Left lobe of liver (tissue), 2 donors: ENCODE measurements at regions not wholly inside any gene's neighbourhood (a gene's known extent, or its start where the extent isn't known, plus 50 kb on each side); places are given as distances from the start of the nearest gene placed in this dataset.

Source experiments
- ATAC-seq: fragments of 200-7000 bp; cut with Tn5 transposase; one replicate; pipeline ENCODE4 v1.9.1; 2020; ENCODE audit warnings: mild to moderate bottlenecking, moderate library complexity
- DNase-seq: peaks from one replicate; pipeline ENCODE4 v3.0.0-alpha.2; 2020; ENCODE audit warnings: low spot score
- donor health status: DM: no; HTN: no; CAD: no; lungs with moderate emphysema.
- donor health status: DM: no; HTN: yes; CAD: no.

DNA sequence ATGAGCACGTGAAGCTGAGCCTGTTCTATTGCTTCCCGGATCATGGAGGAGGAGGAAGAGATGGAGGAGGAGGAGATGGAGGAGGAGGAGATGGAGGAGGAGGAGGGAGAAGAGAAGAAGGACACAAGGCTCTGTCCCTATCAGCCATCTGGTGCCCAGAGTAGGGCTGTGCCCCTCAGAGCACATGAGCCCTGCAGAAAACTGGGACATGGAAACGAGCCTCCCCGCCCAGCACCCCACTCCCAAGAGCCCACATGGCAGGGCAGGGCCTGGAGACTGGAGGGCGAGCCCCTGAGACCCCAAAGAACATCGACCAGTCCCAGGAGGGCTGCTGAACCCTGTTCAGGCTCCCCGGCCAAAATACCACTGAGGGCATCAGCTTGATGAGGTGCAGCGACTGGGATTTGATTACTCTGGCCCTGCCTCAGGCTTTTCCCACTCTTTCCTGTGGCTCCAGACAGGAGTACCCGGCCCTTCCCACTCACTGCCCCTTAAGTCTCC, 285.6 kb downstream of the UACA start:
- no peak for DNase-seq
- no peak for ATAC-seq

DNA sequence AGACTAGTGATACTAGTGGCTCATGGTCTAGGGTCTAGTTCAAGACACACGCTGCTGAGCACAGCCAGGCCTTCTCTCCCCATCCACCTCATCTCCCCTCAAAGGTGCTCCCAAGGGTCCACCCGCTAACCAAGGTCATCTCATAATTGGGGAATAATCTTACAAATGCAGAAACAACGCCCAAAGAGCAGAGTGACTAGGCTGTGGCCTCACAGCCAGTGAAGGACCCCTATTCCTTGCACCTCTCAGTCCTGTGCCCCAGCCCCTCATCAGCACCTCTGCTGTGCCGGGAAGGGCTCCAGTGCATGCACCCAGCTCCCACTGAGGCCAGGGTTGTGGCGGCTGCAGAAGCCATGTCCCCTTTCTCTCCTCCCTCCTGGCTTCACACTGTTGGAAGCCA, 286.9 kb downstream of the UACA start:
- DNase-seq = no peak
- ATAC-seq = no peak

DNA sequence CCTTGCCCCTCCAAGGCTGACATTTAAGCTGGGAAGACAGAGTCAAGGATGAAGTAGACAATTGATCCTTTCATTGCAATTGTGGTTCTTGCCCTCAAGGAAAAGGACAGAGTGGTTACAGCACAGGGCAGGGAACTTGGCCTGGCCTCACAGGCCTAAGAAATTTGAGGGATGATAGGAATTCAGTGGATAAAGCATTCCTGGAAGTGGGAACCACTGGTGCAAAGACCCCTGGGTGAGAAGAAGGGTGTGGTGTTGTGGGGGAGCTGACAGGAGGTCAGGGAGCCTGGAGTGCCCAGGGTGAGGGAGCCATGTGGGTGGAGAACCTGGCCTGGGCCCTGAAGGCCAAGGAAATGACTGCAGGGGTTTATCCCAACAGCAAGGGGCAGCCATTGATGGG, 287.4 kb downstream of the UACA start:
- DNase-seq (no peak), ATAC-seq (no peak)

DNA sequence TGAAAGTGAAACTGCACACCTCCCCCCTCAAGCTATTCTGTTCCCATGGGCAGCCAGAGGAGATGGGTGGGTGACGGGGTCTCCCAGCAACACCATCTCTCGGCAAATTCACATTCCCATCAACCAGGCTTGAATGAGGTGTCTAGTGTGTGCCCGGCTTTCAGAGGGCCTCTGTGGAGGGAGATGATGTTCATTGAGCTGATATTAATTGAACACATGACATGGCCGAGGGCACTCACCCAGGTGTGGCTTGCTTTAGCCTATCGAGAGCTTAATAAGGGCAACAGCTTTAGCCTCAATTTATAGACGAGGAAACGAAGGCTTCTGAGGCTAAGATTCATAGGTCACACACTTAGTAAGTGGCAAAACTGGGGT, 288.0 kb downstream of the UACA start:
- ATAC-seq (no peak), DNase-seq (no peak)

DNA sequence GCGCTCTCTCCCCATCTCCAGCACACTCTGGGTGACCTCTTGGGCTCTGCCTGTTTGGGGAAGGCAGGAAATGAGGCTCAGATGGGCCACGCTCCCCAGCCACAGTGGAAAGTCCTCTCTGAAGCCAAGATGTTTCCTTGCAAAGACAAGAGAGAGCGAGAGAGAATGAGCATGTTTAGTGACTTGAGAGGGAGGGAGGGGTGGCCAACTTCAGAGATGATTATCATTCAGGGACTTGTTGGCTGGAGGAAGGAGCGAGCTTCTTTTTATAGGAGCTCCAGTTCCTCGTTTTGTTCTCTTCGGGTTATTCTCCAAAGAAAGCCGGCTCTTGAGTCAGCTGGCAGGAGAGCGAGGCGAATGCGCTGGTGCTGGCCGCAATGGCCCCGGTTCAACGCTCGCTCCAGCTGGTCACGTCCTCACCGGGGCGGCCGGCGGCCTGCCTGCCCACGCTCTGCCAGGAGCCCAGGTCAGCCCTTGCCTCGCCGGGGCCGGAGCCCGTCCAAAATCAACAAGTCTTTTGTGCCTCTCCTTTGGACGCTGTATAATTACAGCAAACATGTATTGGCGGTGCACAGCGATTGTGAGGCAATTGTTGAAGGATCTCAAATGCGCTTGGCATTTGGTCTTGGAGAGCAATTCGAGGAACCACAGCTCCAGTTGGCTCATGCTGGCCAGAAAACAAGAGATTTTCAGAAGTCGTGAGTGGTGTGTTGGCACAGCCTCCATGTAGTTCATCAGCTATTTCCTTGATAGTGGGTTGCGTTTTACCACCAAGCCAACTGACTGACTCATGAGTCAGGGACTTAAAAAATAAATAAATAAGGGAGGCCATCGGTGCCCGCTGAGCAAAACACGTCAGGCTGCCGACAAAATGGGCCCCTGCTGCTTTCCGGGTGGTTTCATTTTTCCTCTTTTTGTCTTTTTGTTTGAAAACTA, 288.6 kb downstream of the UACA start:
- ATAC-seq = peak; percentile 94
- peak; percentile 97 for DNase-seq

DNA sequence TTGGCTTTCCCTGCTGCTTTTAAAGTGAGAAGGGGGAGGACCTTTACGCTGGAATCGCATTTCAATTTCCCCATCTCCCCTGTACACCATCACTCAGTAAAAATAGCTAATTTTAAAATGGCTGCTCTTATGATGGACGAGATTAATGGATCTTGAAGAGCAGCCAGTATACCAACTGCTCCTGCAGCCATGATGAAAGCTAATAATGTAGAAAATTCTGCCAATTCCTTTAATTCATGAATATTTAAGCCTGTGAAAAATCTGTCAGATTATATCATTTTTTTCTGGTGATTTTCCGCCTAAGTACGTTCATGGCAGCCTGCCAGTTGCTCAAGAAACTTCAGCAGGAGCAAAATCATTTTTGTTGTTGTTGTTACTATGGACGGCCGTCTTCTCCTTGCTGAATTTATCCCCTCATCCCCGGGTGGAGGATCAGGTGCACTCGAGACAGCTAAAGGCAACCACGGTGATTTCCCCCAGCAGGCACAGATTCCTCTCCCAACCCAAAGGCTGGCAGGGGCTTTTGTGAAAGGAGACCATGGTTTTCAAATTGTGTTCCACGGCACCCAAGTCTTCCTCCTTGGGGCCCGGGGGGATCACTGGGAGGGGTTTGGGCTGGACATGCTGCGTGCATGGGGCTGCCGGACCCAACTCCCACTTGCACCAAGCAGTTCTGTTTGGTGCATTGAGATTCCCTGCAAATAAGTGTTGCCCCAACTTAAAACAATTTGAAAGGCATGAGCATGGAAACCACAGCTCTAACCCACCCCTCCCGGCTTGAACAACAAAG, 289.6 kb downstream of the UACA start:
- DNase-seq (no peak), ATAC-seq (no peak)

GRCh38 chr15:70471517-70471916, 291.8 kb downstream of the UACA start:
- no peak for DNase-seq
- ATAC-seq = no peak

GRCh38 chr15:70470556-70471191, 292.7 kb downstream of the UACA start:
- DNase-seq (no peak), ATAC-seq (no peak)

GRCh38 chr15:70469651-70470555, 293.5 kb downstream of the UACA start:
- DNase-seq (no peak), ATAC-seq (no peak)

- peak; percentile 86 for ATAC-seq
- DNase-seq = no peak
Observed at GRCh38 chr15:70469182-70469581, 294.2 kb downstream of the UACA start.

GRCh38 chr15:70466895-70467529, 296.3 kb downstream of the UACA start:
- no peak for DNase-seq
- peak; percentile 77 for ATAC-seq

- DNase-seq (no peak), ATAC-seq (no peak)
Observed at GRCh38 chr15:70466305-70466704, 297.1 kb downstream of the UACA start.

DNA sequence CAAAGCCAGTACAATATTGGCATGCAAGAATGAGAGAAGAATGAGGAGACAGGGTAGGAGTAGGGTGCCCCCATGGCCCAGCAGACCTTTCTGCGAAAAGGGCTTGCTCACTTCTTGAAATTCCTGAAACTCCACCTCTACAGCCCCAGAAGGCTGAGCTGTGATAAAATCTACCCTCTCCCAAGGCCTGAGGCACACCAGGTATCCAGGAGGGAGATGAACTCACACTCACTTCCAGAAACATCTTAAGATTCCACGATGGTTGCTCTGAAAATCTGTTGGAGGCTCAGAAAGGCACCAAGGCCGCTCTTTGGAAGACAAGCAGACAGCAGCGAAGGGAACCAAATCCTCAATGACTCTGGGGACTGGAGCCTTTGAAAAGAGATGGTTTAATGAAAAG, 297.5 kb downstream of the UACA start:
- ATAC-seq (no peak), DNase-seq (no peak)

DNA sequence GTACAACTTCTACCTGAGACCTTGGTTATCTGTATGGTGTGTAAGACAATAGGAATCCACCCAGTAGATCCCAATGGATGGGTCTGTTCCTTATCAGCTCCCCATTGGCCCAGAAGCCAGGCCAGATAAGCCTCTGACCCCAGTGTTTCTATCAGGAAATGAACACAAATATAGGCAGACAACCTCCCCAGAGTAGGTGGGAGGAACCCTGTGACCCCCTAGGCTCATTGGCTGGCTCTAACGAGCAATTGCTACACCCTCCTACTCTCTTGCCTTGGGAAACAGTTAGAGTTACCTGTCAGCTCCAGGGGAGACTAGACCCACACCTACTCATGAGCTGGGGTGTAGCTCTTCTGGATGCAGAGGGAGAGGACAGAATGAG, 299.9 kb downstream of the UACA start:
- no peak for ATAC-seq
- DNase-seq = no peak

GRCh38 chr15:70461992-70462391, 301.4 kb downstream of the UACA start:
- no peak for DNase-seq
- ATAC-seq = no peak

DNA sequence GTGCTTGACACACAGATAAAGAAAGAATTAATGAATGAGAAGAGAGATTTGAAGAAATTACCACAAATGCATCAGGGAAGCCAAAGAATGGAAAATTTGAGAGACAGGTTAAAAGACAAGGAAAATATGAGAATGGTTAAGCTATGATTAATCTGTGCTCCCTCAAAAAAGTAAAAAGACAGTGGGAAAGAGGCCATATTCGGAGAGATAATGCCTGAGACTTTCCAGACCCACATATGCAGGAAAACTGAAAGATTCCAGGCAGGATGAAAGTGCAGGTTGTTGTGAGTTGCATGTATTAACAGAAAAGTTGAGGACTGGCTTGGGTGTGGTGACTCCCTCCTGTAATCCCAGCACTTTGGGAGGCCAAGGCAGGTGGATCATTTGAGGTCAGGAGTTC, 302.3 kb downstream of the UACA start:
- DNase-seq (no peak), ATAC-seq (no peak)

DNA sequence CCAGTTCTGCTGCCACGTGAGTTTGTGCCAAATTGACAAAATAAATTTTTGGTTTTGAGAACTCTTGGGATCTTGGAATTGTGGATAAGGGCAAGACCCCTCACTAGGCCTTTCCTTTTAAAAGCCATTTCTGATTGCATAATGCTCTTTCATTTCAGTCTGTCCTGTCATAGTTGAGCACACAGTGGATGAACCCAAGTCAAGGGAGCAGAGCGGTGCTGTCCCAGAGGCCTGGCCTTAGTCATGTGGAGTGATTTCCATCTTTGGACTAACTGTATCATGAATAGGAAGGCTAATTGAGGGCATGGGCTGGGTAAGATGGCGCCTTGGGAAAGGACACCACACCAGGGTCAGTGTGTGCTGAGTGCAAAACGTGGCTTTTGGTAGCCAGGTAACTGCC, 304.0 kb downstream of the UACA start:
- ATAC-seq (peak; percentile 51), DNase-seq (no peak)

- ATAC-seq = no peak
- no peak for DNase-seq
Observed at GRCh38 chr15:70453766-70454165, 309.6 kb downstream of the UACA start.

- DNase-seq (no peak), ATAC-seq (no peak)
Observed at GRCh38 chr15:70453238-70453637, 310.1 kb downstream of the UACA start.
